Keratinocyte (primary cell): ENCODE measurements at regions not wholly inside any gene's neighbourhood (a gene's known extent, or its start where the extent isn't known, plus 50 kb on each side); places are given as distances from the start of the nearest gene placed in this dataset.
"Not testable (repeated sequence)": the region's sequence is repeated elsewhere in the genome, so short reads cannot be mapped to it uniquely, and the experiment has no call there.

Experiments used
- CTCF ChIP-seq, 3 experiments: IDR thresholded peaks in 1 of 3; conservative IDR thresholded peaks in 1 of 3; optimal IDR thresholded peaks in 1 of 3; 2 replicates in 2 of 3; 3 replicates in 1 of 3; pipeline versions ENCODE3 to v1.5.1; 2011; ENCODE audit warnings: low read length in 3 of 3, mild to moderate bottlenecking in 3 of 3, moderate library complexity in 2 of 3, control low read depth in 1 of 3, inconsistent platforms in 1 of 3; ENCODE audit not compliant: insufficient read depth in 2 of 3; ENCODE audit errors: extremely low read depth in 1 of 3
- EZH2 ChIP-seq: IDR thresholded peaks from one replicate; pipeline ENCODE4 v1.6.1; 2012; ENCODE audit warnings: inconsistent platforms, mild to moderate bottlenecking, low read length, moderate library complexity

- not testable (repeated sequence) for TF ChIP-seq CTCF (optimal IDR thresholded peaks at IDR 0.05 in 1 of 3, IDR thresholded peaks at IDR 0.05 in 1 of 3, conservative IDR thresholded peaks at IDR 0.05 in 1 of 3; ENCODE audit: extremely low read depth in 1 of 3, insufficient read depth in 2 of 3, low read length in 3 of 3); EZH2
Measured at GRCh38 chrX:66090004-66090403, 50.1 kb upstream of the VSIG4 start.
